IMR-90 (cell line): ENCODE measurements at regions not wholly inside any gene's neighbourhood (a gene's known extent, or its start where the extent isn't known, plus 50 kb on each side); places are given as distances from the start of the nearest gene placed in this dataset.
A peak's percentile ranks its signal among the peaks of the same experiment; 100 is the strongest.

ENCODE experiments used
- ATAC-seq: fragments of 200-7000 bp; cut with Tn5 transposase; 2 replicates; pipeline ENCODE4 v1.9.1; 2020; ENCODE audit warnings: low read depth, mild to moderate bottlenecking, moderate library complexity
- BruUV-seq: library from RNA; stranded (reverse); fragments of 400-500 nt; replicated peaks from 2 replicates; lab custom pipeline; 2021; lab: Mats Ljungman, UMichigan
- CTCF ChIA-PET: fragments of 300-600 bp; formaldehyde crosslinking; extraction: SDS; loops from one replicate; lab custom pipeline; 2021; ENCODE audit warnings: antibody characterized with exemption; lab: Yijun Ruan, JAX
- POLR2A ChIA-PET: fragments of 300-600 bp; sonication (Branson Sonifier 250); formaldehyde crosslinking; loops from one replicate; lab custom pipeline; 2022; ENCODE audit warnings: antibody characterized with exemption; ENCODE audit not compliant: unreplicated experiment; lab: Charles Lee
- DNase-seq: peaks from one replicate; pipeline ENCODE4 v3.0.0; 2013
- H2AFZ ChIP-seq: replicated peaks from 2 replicates; pipeline ENCODE3; 2013; ENCODE audit warnings: low read length, mild to moderate bottlenecking; ENCODE audit not compliant: poor library complexity
- H2AK5ac ChIP-seq: 2 replicates; pipeline ENCODE4 v1.6.1; 2013; ENCODE audit warnings: low read depth, low read length, inconsistent platforms
- H2AK9ac ChIP-seq: replicated peaks from 2 replicates; pipeline ENCODE3; 2013; ENCODE audit warnings: mild to moderate bottlenecking, low read depth, low read length, moderate library complexity; ENCODE audit not compliant: poor library complexity
- H2BK120ac ChIP-seq: 2 replicates; pipeline ENCODE4 v1.6.1; 2013; ENCODE audit warnings: low read depth, low read length, inconsistent platforms
- H2BK15ac ChIP-seq: 3 replicates; pipeline ENCODE4 v1.6.1; 2013; ENCODE audit warnings: low read depth, low read length, inconsistent platforms
- H2BK20ac ChIP-seq: 2 replicates; pipeline ENCODE4 v1.6.1; 2013; ENCODE audit warnings: low read depth, mild to moderate bottlenecking, inconsistent platforms, low read length, moderate library complexity
- H2BK5ac ChIP-seq: 2 replicates; pipeline ENCODE4 v1.6.1; 2013; ENCODE audit warnings: mild to moderate bottlenecking, low read depth, low read length, inconsistent platforms; ENCODE audit not compliant: poor library complexity, severe bottlenecking
- H3K14ac ChIP-seq: replicated peaks from 2 replicates; pipeline ENCODE4 v1.6.1; 2013; ENCODE audit warnings: low read depth, low read length, inconsistent platforms
- H3K18ac ChIP-seq: 2 replicates; pipeline ENCODE4 v1.6.1; 2013; ENCODE audit warnings: low read depth, low read length, control low read depth
- H3K23ac ChIP-seq: 2 replicates; pipeline ENCODE4 v1.6.1; 2013; ENCODE audit warnings: low read depth, low read length, inconsistent platforms
- H3K27ac ChIP-seq: 2 replicates; pipeline ENCODE4 v1.5.1; 2013; ENCODE audit warnings: mild to moderate bottlenecking, control low read depth, low read length; ENCODE audit not compliant: insufficient read depth
- H3K27me3 ChIP-seq: 2 replicates; pipeline ENCODE4 v1.6.1; 2013; ENCODE audit warnings: low read length; ENCODE audit not compliant: control insufficient read depth, insufficient read depth
- H3K36me3 ChIP-seq: 2 replicates; pipeline ENCODE4 v1.6.1; 2013; ENCODE audit warnings: low read length, mixed read lengths; ENCODE audit not compliant: control insufficient read depth, insufficient read depth
- H3K4ac ChIP-seq: 2 replicates; pipeline ENCODE4 v1.6.1; 2013; ENCODE audit warnings: low read depth, low read length, inconsistent platforms
- H3K4me1 ChIP-seq: 2 replicates; pipeline ENCODE4 v1.6.1; 2013; ENCODE audit warnings: low read length, mixed read lengths; ENCODE audit not compliant: control insufficient read depth, insufficient read depth
- H3K4me2 ChIP-seq: 2 replicates; pipeline ENCODE4 v1.6.1; 2013; ENCODE audit warnings: low read depth, mild to moderate bottlenecking, control low read depth, low read length, moderate library complexity
- H3K4me3 ChIP-seq: 2 replicates; pipeline ENCODE4 v1.5.1; 2013; ENCODE audit warnings: low read depth, mild to moderate bottlenecking, control low read depth, low read length, moderate library complexity; ENCODE audit not compliant: insufficient read depth
- H3K56ac ChIP-seq: 2 replicates; pipeline ENCODE4 v1.6.1; 2013; ENCODE audit warnings: low read length, inconsistent platforms; ENCODE audit not compliant: insufficient read depth; ENCODE audit errors: extremely low read depth
- H3K79me1 ChIP-seq, 2 experiments: 2 replicates each; pipeline ENCODE4 v1.6.1; 2013; ENCODE audit warnings: low read length in 2 of 2, inconsistent platforms in 1 of 2, low read depth in 1 of 2
- H3K9ac ChIP-seq: 2 replicates; pipeline ENCODE4 v1.6.1; 2013; ENCODE audit warnings: low read depth, low read length, control low read depth
- H3K9me1 ChIP-seq: 2 replicates; pipeline ENCODE4 v1.6.1; 2013; ENCODE audit warnings: low read length, inconsistent platforms; ENCODE audit not compliant: insufficient read depth
- H3K9me3 ChIP-seq: 2 replicates; pipeline ENCODE4 v1.6.1; 2013; ENCODE audit warnings: low read length; ENCODE audit not compliant: control insufficient read depth, insufficient read depth
- H4K20me1 ChIP-seq: 2 replicates; pipeline ENCODE4 v1.6.1; 2013; ENCODE audit warnings: low read length, inconsistent platforms; ENCODE audit not compliant: insufficient read depth
- H4K5ac ChIP-seq: 2 replicates; pipeline ENCODE4 v1.6.1; 2013; ENCODE audit warnings: mild to moderate bottlenecking, low read depth, low read length, control low read depth
- H4K8ac ChIP-seq, 2 experiments: 2 replicates each; pipeline ENCODE4 v1.6.1; 2013; ENCODE audit warnings: low read depth in 2 of 2, low read length in 2 of 2, control low read depth in 1 of 2, inconsistent platforms in 1 of 2
- H4K91ac ChIP-seq: 2 replicates; pipeline ENCODE4 v1.6.1; 2013; ENCODE audit warnings: low read depth, low read length, inconsistent platforms; ENCODE audit not compliant: insufficient read depth
- BHLHE40 ChIP-seq: fragments of 150-350 bp; IDR thresholded peaks from 2 replicates; pipeline ENCODE4 v1.6.1; 2016; ENCODE audit warnings: mild to moderate bottlenecking, low read depth, low read length
- CHD1 ChIP-seq: IDR thresholded peaks from 2 replicates; pipeline ENCODE4 v1.6.1; 2012; ENCODE audit warnings: low read depth, low read length, improper control_type of control experiment
- ELK1 ChIP-seq: fragments of 150-350 bp; IDR thresholded peaks from 2 replicates; pipeline ENCODE4 v1.6.1; 2016; ENCODE audit warnings: low read depth, mild to moderate bottlenecking, low read length, moderate library complexity, borderline replicate concordance
- FOS ChIP-seq: fragments of 150-350 bp; IDR thresholded peaks from 2 replicates; pipeline ENCODE4 v1.6.1; 2016; ENCODE audit warnings: low read depth, low read length
- MAFK ChIP-seq: IDR thresholded peaks from 2 replicates; pipeline ENCODE4 v1.6.1; 2012; ENCODE audit warnings: low read depth, low read length, improper control_type of control experiment
- MAZ ChIP-seq: IDR thresholded peaks from 2 replicates; pipeline ENCODE4 v1.6.1; 2012; ENCODE audit warnings: low read depth, mild to moderate bottlenecking, low read length, improper control_type of control experiment, moderate library complexity, borderline replicate concordance
- POLR2A ChIP-seq: IDR thresholded peaks from 2 replicates; pipeline ENCODE4 v1.6.1; 2012; ENCODE audit warnings: mild to moderate bottlenecking, low read depth, low read length
- RAD21 ChIP-seq: IDR thresholded peaks from 2 replicates; pipeline ENCODE4 v1.6.1; 2012; ENCODE audit warnings: low read length, improper control_type of control experiment
- RCOR1 ChIP-seq: IDR thresholded peaks from 2 replicates; pipeline ENCODE4 v1.6.1; 2012; ENCODE audit warnings: mild to moderate bottlenecking, low read length, improper control_type of control experiment; ENCODE audit not compliant: insufficient replicate concordance
- RFX5 ChIP-seq: IDR thresholded peaks from 2 replicates; pipeline ENCODE4 v1.8.0; 2012; ENCODE audit warnings: low read depth, mild to moderate bottlenecking, low read length, moderate library complexity
- SMC3 ChIP-seq: fragments of 150-350 bp; IDR thresholded peaks from 2 replicates; pipeline ENCODE4 v1.6.1; 2016; ENCODE audit warnings: low read depth, mild to moderate bottlenecking, antibody characterized with exemption, low read length, moderate library complexity
- dilution Hi-C: fragments of 300-500 bp; cut with HindIII; formaldehyde crosslinking; loops from one replicate; pipeline ENCODE4 v1.14.3; 2018; ENCODE audit warnings: low sequenced_read_pairs; ENCODE audit not compliant: unreplicated experiment
- in situ Hi-C: fragments of 300-500 bp; cut with MboI; formaldehyde crosslinking; loops from 3 replicates; pipeline ENCODE4 v1.14.3; 2019; ENCODE audit warnings: low sequenced_read_pairs, inconsistent platforms, mixed read lengths
- intact Hi-C: fragments of 100-400 bp; cut with micrococcal nuclease; formaldehyde crosslinking; loops from 2 replicates; pipeline ENCODE4 v1.10.0; 2022
- TF ChIP-seq, protein P1 (sequence below): conservative IDR thresholded peaks from 2 replicates; pipeline ENCODE4 v1.5.1; 2012; ENCODE audit warnings: mild to moderate bottlenecking, low read depth, low read length, improper control_type of control experiment
- TF ChIP-seq, protein P2 (sequence below): fragments of 150-350 bp; IDR thresholded peaks from 2 replicates; pipeline ENCODE4 v1.6.1; 2017; ENCODE audit warnings: mild to moderate bottlenecking, antibody characterized with exemption, low read length, low read depth

GRCh38 chr5:33306758-33307157 lies 134.0 kb upstream of the TARS1 start:
- TF ChIP-seq MAZ (no peak), MAFK (no peak), SMC3 (no peak), RCOR1 (no peak), ELK1 (no peak), BHLHE40 (no peak), POLR2A (no peak), RAD21 (no peak), FOS (no peak), RFX5 (no peak), CHD1 (no peak)
- TF ChIP-seq, protein P1, sequence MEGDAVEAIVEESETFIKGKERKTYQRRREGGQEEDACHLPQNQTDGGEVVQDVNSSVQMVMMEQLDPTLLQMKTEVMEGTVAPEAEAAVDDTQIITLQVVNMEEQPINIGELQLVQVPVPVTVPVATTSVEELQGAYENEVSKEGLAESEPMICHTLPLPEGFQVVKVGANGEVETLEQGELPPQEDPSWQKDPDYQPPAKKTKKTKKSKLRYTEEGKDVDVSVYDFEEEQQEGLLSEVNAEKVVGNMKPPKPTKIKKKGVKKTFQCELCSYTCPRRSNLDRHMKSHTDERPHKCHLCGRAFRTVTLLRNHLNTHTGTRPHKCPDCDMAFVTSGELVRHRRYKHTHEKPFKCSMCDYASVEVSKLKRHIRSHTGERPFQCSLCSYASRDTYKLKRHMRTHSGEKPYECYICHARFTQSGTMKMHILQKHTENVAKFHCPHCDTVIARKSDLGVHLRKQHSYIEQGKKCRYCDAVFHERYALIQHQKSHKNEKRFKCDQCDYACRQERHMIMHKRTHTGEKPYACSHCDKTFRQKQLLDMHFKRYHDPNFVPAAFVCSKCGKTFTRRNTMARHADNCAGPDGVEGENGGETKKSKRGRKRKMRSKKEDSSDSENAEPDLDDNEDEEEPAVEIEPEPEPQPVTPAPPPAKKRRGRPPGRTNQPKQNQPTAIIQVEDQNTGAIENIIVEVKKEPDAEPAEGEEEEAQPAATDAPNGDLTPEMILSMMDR = no peak
- TF ChIP-seq, protein P2, sequence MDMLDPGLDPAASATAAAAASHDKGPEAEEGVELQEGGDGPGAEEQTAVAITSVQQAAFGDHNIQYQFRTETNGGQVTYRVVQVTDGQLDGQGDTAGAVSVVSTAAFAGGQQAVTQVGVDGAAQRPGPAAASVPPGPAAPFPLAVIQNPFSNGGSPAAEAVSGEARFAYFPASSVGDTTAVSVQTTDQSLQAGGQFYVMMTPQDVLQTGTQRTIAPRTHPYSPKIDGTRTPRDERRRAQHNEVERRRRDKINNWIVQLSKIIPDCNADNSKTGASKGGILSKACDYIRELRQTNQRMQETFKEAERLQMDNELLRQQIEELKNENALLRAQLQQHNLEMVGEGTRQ = no peak
- Histone ChIP-seq H2BK120ac (no peak overlapping the region), H4K91ac (no peak overlapping the region), H3K4me1 (peaks cover 12% of the 10 kb centered on the region), H2AK5ac (no peak overlapping the region), H3K27me3 (no peaks in the 10 kb centered on the region), H3K36me3 (no peaks in the 10 kb centered on the region), H2BK5ac (peak overlapping the region; percentile 4), H3K4ac (no peak overlapping the region), H4K20me1 (no peaks in the 10 kb centered on the region), H3K18ac (no peak overlapping the region), H4K8ac (no peak overlapping the region), H3K9me3 (0 out of 2 replicates have a peak, but pooled peaks cover 3% of the 10 kb centered on the region), H3K9ac (no peak overlapping the region), H2BK20ac (no peak overlapping the region), H3K27ac (no peak overlapping the region), H2AFZ (no peak overlapping the region), H3K79me1 (no peaks in the 10 kb centered on the region), H4K5ac (no peak overlapping the region), H2AK9ac (no peak overlapping the region), H3K9me1 (peaks cover 10% of the 10 kb centered on the region; the same call in 1 of the 2 replicates), H3K14ac (no peak overlapping the region), H3K56ac (no peak overlapping the region), H3K4me3 (no peak overlapping the region), H3K4me2 (no peak overlapping the region), H3K23ac (no peak overlapping the region), H2BK15ac (no peak overlapping the region)
- in situ Hi-C loops (no loop called here), intact Hi-C loops (no loop called here), dilution Hi-C loops (no loop called here)
- ATAC-seq = no peak
- no TSS peak for BruUV-seq
- no peak for DNase-seq
- CTCF ChIA-PET = interaction anchor here (0.8 kb wide), 1 partner anchor 340 kb away, joined by 3 read pairs; no protein-coding TSS in a partner anchor
- POLR2A ChIA-PET = no interaction called here
